Thyroid gland (tissue), 4 donors: ENCODE measurements at regions not wholly inside any gene's neighbourhood (a gene's known extent, or its start where the extent isn't known, plus 50 kb on each side); places are given as distances from the start of the nearest gene placed in this dataset.

Source experiments
- DNase-seq, 2 donors: peaks; one replicate each; pipeline ENCODE4 v3.0.0-alpha.2; 2019
- H3K27ac ChIP-seq, 3 donors: fragments of 200-600 bp; sonication (generic); 1 replicate in 2 of 3; 2 replicates in 1 of 3; pipeline ENCODE4 v1.5.1; 2016 to 2019; ENCODE audit warnings: mild to moderate bottlenecking in 1 of 3, moderate library complexity in 1 of 3
- H3K27me3 ChIP-seq: fragments of 200-600 bp; sonication (generic); one replicate; pipeline ENCODE4 v1.5.1; 2019
- H3K36me3 ChIP-seq, 2 donors: fragments of 200-600 bp; sonication (generic); one replicate each; pipeline ENCODE4 v1.5.1; 2016 to 2019
- H3K4me1 ChIP-seq, 2 donors: fragments of 200-600 bp; sonication (generic); one replicate each; pipeline ENCODE4 v1.5.1; 2017 to 2019
- H3K4me3 ChIP-seq, 3 donors: fragments of 200-600 bp; sonication (generic); replicated peaks in 1 of 3; 1 replicate in 2 of 3; 2 replicates in 1 of 3; pipeline ENCODE4 v1.5.1; 2016; ENCODE audit warnings: mild to moderate bottlenecking in 1 of 3
- H3K9me3 ChIP-seq: fragments of 200-600 bp; sonication (generic); one replicate; pipeline ENCODE4 v1.5.1; 2017
- POLR2A ChIP-seq, 2 donors: fragments of 450-650 bp; IDR thresholded peaks; one replicate each; pipeline ENCODE4 v1.6.1; 2017; ENCODE audit warnings: antibody characterized with exemption in 2 of 2, mild to moderate bottlenecking in 2 of 2, moderate library complexity in 1 of 2
- WGBS, 2 donors: methylation state at CpG; one replicate each; pipeline ENCODE4 v1.1.5; 2017; 5-methylcytosine and 5-hydroxymethylcytosine counted together
- intact Hi-C: fragments of 100-400 bp; cut with DNase I; formaldehyde crosslinking; loops from one replicate; pipeline ENCODE4 v1.15.1; 2023
- TF ChIP-seq, protein P1 (sequence below), 6 experiments: fragments of 200-600 bp in 3 of 6; fragments of 450-650 bp in 3 of 6; sonication (generic) in 3 of 6; IDR thresholded peaks; one replicate each; pipeline ENCODE4 v1.5.1; 2016 to 2019; ENCODE audit warnings: antibody characterized with exemption in 6 of 6, mild to moderate bottlenecking in 2 of 6, inconsistent platforms in 1 of 6, moderate library complexity in 1 of 6

- Histone ChIP-seq H3K27ac (no peak overlapping the region), H3K9me3 (no peaks in the 10 kb centered on the region), H3K4me3 (no peak overlapping the region), H3K4me1 (no peaks in the 10 kb centered on the region), H3K27me3 (no peaks in the 10 kb centered on the region), H3K36me3 (no peaks in the 10 kb centered on the region)
- TF ChIP-seq, protein P1, sequence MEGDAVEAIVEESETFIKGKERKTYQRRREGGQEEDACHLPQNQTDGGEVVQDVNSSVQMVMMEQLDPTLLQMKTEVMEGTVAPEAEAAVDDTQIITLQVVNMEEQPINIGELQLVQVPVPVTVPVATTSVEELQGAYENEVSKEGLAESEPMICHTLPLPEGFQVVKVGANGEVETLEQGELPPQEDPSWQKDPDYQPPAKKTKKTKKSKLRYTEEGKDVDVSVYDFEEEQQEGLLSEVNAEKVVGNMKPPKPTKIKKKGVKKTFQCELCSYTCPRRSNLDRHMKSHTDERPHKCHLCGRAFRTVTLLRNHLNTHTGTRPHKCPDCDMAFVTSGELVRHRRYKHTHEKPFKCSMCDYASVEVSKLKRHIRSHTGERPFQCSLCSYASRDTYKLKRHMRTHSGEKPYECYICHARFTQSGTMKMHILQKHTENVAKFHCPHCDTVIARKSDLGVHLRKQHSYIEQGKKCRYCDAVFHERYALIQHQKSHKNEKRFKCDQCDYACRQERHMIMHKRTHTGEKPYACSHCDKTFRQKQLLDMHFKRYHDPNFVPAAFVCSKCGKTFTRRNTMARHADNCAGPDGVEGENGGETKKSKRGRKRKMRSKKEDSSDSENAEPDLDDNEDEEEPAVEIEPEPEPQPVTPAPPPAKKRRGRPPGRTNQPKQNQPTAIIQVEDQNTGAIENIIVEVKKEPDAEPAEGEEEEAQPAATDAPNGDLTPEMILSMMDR (IDR thresholded peaks at IDR 0.05), result no peak
- no peak for TF ChIP-seq POLR2A (IDR thresholded peaks at IDR 0.05)
- intact Hi-C loops, result no loop called here
- whole genome bisulfite sequencing, 2 donors, result 90 to 94% methylated on average over 4 of the region's 4 CpGs
- DNase-seq, result no peak
Measured at GRCh38 chr16:7278636-7279035, 54.0 kb upstream of the RBFOX1 start.

GRCh38 chr16:7272567-7273158 lies 60.0 kb upstream of the RBFOX1 start:
- Histone ChIP-seq H3K27me3 (no peaks in the 10 kb centered on the region), H3K9me3 (no peaks in the 10 kb centered on the region), H3K27ac (no peak overlapping the region), H3K4me1 (no peaks in the 10 kb centered on the region), H3K4me3 (no peak overlapping the region), H3K36me3 (no peaks in the 10 kb centered on the region)
- intact Hi-C loops, result no loop called here
- TF ChIP-seq POLR2A (IDR thresholded peaks at IDR 0.05), result no peak
- TF ChIP-seq, protein P1 (IDR thresholded peaks at IDR 0.05), result no peak
- WGBS, 2 donors, result 53 to 64% methylated on average over 4 of the region's 4 CpGs
- no peak for DNase-seq

GRCh38 chr16:7271486-7271885 lies 61.2 kb upstream of the RBFOX1 start:
- Histone ChIP-seq H3K36me3 (no peaks in the 10 kb centered on the region), H3K27ac (no peak overlapping the region), H3K4me3 (no peak overlapping the region), H3K27me3 (no peaks in the 10 kb centered on the region), H3K9me3 (no peaks in the 10 kb centered on the region), H3K4me1 (no peaks in the 10 kb centered on the region)
- intact Hi-C loops, result no loop called here
- DNase-seq, result no peak
- 84 to 85% methylated on average over 5 of the region's 5 CpGs for WGBS, 2 donors
- TF ChIP-seq, protein P1 (IDR thresholded peaks at IDR 0.05), result no peak
- no peak for TF ChIP-seq POLR2A (IDR thresholded peaks at IDR 0.05)

DNA sequence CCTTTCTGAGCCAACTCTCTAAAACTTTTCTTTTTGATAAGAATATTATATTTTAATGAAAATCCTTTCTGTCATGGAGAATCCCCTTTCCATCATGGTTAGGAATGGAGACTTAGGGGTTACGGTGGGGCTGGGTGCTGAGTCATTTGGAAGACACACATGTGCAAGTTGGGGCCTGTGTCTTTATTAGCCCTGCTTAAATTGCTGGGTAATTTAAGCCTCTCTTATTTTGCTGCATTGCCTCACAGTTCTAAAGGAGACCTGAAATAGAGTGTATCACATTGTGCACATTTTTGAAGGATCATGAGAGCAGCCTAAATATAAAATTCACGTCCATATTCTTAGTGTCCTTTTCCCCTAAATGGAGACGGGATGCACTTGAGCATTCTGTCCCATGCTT lies 61.8 kb upstream of the RBFOX1 start:
- Histone ChIP-seq H3K36me3 (no peaks in the 10 kb centered on the region), H3K27me3 (no peaks in the 10 kb centered on the region), H3K4me1 (no peaks in the 10 kb centered on the region), H3K9me3 (no peaks in the 10 kb centered on the region), H3K4me3 (no peak overlapping the region), H3K27ac (no peak overlapping the region)
- TF ChIP-seq, protein P1 (IDR thresholded peaks at IDR 0.05), result no peak
- TF ChIP-seq POLR2A (IDR thresholded peaks at IDR 0.05), result no peak
- whole genome bisulfite sequencing, 2 donors, result 88 to 90% methylated on average over 3 of the region's 3 CpGs
- intact Hi-C loops, result no loop called here
- DNase-seq, result no peak

- Histone ChIP-seq H3K9me3 (no peaks in the 10 kb centered on the region), H3K27me3 (no peaks in the 10 kb centered on the region), H3K36me3 (no peaks in the 10 kb centered on the region), H3K27ac (no peak overlapping the region), H3K4me3 (no peak overlapping the region), H3K4me1 (no peaks in the 10 kb centered on the region)
- intact Hi-C loops, result no loop called here
- 87 to 93% methylated on average over 4 of the region's 4 CpGs for WGBS, 2 donors
- TF ChIP-seq, protein P1 (IDR thresholded peaks at IDR 0.05), result no peak
- no peak for TF ChIP-seq POLR2A (IDR thresholded peaks at IDR 0.05)
- no peak for DNase-seq
Measured at GRCh38 chr16:7270006-7270405, 62.6 kb upstream of the RBFOX1 start.
